Right lobe of liver (tissue), 4 donors: ENCODE measurements at regions not wholly inside any gene's neighbourhood (a gene's known extent, or its start where the extent isn't known, plus 50 kb on each side); places are given as distances from the start of the nearest gene placed in this dataset.

Experiments used
- CTCF ChIP-seq, 4 donors: fragments of 200-600 bp in 3 of 4; fragments of 450-650 bp in 1 of 4; IDR thresholded peaks; one replicate each; pipeline versions ENCODE4 v1.5.1 to v1.8.0; 2016 to 2022; ENCODE audit warnings: antibody characterized with exemption in 4 of 4, mild to moderate bottlenecking in 2 of 4
- POLR2A ChIP-seq: fragments of 450-650 bp; IDR thresholded peaks from one replicate; pipeline ENCODE4 v1.6.1; 2017; ENCODE audit warnings: antibody characterized with exemption, mild to moderate bottlenecking
- donor health status: DM: no; HTN: no; CAD: no.
- donor health status: DM: no; HTN: no; CAD: no.
- donor health status: DM: no; HTN: yes; CAD: no.

GRCh38 chr6:117194978-117195377 lies 70.4 kb upstream of the VGLL2 start:
- no peak for TF ChIP-seq CTCF (IDR thresholded peaks at IDR 0.05)
- no peak for TF ChIP-seq POLR2A
